ENCODE measurements at regions not wholly inside any gene's neighbourhood (a gene's known extent, or its start where the extent isn't known, plus 50 kb on each side); places are given as distances from the start of the nearest gene placed in this dataset.
"Not testable (repeated sequence)": the region's sequence is repeated elsewhere in the genome, so short reads cannot be mapped to it uniquely, and the experiment has no call there.

DNA sequence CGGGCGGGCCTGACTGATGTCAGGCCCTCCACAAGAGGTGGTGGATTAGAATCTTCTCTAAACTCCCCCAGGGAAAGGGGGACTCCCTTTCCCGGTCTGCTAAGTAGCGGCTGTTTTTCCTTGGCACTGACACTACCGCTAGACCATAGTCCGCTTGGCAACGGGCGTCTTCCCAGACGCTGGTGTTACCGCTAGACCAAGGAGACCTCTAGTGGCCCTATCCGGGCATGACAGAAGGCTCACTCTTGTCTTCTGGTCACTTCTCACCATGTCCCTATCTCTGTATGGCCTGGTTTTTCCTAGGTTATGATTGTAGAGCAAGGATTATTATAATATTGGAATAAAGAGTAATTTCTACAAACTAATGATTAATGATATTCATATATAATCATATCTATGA, 318.2 kb upstream of the DKK2 start:
- peak; percentile 35 for DNase-seq (ENCODE audit: low read depth)
- TF ChIP-seq, protein P1, sequence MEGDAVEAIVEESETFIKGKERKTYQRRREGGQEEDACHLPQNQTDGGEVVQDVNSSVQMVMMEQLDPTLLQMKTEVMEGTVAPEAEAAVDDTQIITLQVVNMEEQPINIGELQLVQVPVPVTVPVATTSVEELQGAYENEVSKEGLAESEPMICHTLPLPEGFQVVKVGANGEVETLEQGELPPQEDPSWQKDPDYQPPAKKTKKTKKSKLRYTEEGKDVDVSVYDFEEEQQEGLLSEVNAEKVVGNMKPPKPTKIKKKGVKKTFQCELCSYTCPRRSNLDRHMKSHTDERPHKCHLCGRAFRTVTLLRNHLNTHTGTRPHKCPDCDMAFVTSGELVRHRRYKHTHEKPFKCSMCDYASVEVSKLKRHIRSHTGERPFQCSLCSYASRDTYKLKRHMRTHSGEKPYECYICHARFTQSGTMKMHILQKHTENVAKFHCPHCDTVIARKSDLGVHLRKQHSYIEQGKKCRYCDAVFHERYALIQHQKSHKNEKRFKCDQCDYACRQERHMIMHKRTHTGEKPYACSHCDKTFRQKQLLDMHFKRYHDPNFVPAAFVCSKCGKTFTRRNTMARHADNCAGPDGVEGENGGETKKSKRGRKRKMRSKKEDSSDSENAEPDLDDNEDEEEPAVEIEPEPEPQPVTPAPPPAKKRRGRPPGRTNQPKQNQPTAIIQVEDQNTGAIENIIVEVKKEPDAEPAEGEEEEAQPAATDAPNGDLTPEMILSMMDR (conservative IDR thresholded peaks at IDR 0.05; ENCODE audit: low read depth, low read length), result peak; percentile 57

DNA sequence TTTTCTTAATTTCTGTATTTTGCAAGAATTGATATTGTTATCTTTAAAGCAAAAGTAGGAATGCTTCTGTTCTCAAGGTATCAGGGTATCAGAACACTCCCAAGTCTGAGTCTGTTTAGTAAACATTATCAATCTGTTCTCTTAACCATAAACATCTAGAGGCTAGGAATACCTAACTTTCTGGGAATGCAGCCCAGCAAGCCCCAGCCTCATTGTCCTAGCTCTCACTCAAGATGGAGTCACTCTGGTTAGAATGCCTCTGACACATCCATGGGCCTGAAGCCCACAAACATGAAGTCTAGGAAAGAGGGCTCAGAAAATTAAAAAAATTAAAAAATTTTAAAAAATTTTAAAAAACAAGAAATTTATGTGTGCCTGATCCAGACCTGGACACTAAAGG, 315.1 kb upstream of the DKK2 start:
- no peak overlapping the region for H3K4me3 ChIP-seq (ENCODE audit: low read depth, low read length)
- DNase-seq (ENCODE audit: low read depth), result no peak
- TF ChIP-seq, protein P1 (conservative IDR thresholded peaks at IDR 0.05; ENCODE audit: low read depth, low read length), result no peak

More for the DNA sequence above, 318.2 kb upstream of the DKK2 start:
- not testable (repeated sequence) for H3K4me3 ChIP-seq (ENCODE audit: low read depth, low read length)

DNA sequence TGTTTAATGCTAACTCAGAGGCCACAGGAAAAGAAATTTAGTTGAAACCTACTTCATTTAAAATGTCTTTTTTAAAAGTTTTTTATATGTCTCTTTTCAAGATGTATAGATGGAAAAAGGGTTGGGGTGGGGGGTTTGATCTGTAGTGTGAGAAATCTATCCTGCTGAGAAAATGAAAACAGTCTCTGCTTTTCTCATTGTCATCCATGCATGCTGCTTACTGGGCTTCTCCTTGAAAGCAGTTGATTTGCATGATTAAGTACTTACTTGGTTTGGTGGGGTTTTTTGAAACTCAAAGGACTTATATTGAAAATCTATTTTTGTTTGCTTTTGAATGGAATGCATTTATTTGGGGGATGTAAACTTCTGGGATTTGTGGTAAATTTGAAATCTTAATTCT, 313.6 kb upstream of the DKK2 start:
- no peak overlapping the region for H3K4me3 ChIP-seq (ENCODE audit: low read depth, low read length)
- no peak for DNase-seq (ENCODE audit: low read depth)
- TF ChIP-seq, protein P1 (conservative IDR thresholded peaks at IDR 0.05; ENCODE audit: low read depth, low read length), result no peak

DNA sequence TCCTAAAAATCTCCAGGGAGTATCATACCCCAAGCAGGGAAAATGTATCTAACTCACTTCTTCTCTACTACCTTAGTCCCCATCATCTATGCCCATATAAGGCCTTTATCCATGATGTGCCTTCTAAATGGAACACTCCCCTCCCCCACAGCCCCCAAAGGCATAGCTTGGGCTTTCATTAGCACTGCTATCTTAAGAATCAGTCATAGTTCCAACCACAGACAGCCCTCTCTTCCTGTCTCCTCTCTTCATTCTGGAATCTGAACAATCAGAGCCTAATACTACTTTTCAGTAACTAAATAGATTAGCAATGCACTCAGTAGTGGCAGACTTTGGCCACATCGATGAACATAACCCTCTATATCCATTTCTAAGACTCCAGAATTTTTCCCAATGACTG, 313.2 kb upstream of the DKK2 start:
- TF ChIP-seq, protein P1 (conservative IDR thresholded peaks at IDR 0.05; ENCODE audit: low read depth, low read length), result no peak
- H3K4me3 ChIP-seq (ENCODE audit: low read depth, low read length), result no peak overlapping the region
- DNase-seq (ENCODE audit: low read depth), result peak; percentile 61

DNA sequence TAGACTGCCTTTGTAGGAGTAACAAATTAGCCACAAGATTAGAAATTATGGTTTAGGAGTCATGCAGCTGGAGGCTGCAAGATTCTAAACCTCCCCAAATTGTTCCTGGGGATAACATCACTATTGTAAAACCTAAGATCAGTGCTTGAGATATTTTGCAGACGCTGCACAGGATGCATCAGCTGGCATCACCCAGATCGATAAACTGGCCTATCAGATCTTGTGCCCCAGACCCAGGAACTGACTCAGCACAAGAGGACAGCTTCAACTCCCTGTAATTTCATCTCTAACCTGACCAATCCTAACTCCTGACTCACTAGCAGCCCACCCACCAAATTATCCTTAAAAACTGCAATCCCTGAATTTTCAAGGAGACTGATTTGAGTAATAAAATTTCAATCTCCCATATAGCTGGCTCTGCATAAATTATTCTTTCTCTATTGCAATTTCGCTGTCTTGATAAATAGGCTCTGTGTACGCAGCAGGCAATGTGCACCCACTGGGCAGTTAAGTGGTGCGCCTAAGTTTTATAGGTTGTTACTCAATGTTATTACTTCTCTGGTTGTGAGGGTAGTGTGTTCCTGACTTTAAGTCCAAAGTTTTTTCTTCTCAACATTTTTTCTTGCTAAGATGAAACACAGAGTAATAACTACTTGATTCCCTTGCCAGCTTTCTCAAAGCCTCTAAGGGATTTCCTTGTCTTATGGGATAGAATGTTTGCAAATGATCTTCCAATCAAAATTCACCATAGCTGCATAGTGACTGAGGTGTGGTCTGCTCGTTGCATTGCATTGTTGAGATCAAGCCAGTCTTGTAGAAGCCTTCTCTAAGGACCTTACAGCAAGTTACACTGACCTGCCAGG, 312.3 kb upstream of the DKK2 start:
- TF ChIP-seq, protein P1 (conservative IDR thresholded peaks at IDR 0.05; ENCODE audit: low read depth, low read length), result no peak
- DNase-seq (ENCODE audit: low read depth), result no peak
- no peak overlapping the region for H3K4me3 ChIP-seq (ENCODE audit: low read depth, low read length)

DNA sequence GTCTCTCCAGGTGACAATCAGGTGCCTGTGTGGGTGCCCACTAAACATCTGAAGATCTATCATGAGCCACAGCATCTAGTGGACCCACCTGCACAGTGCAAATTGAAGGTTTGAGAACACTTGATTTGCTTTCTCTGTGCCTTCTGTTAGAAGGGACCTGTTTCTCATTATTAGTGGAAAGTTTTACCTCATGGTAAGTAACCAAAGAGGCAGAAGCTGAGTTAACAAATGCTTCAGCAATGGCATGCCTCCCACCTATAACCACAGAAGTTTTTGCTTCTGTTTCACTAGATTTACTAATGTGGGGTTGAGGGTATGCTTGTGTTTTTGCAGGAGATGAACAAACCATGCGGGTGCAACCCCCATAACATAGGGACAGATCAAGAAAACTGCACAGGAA, 297.4 kb upstream of the DKK2 start:
- DNase-seq (ENCODE audit: low read depth), result no peak
- TF ChIP-seq, protein P1 (conservative IDR thresholded peaks at IDR 0.05; ENCODE audit: low read depth, low read length), result no peak
- no peak overlapping the region for H3K4me3 ChIP-seq (ENCODE audit: low read depth, low read length)

DNA sequence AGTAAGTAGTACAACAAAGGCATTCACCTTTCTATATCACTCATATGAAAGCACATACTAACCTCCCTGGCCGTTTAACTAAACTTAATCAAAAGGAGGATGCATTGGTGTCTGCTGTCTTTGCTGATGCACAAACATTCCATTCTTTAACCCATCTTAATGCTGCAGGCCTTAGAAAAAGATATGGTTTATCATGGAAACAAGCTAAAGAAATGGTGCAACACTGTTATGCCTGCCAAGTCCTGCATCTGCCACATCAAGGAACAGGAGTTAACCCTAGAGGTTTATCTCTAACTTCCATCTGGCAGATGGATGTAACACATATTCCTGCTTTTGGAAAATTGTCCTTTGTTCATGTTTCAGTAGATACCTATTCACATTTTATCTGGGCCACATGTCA, 296.5 kb upstream of the DKK2 start:
- not testable (repeated sequence) for DNase-seq (ENCODE audit: low read depth); H3K4me3 ChIP-seq (ENCODE audit: low read depth, low read length)

Measured in choroid plexus epithelial cell (primary cell).